GM19395 (cell line): ENCODE measurements at regions not wholly inside any gene's neighbourhood (a gene's known extent, or its start where the extent isn't known, plus 50 kb on each side); places are given as distances from the start of the nearest gene placed in this dataset.
A peak's percentile ranks its signal among the peaks of the same experiment; 100 is the strongest.
"Not testable (repeated sequence)": the region's sequence is repeated elsewhere in the genome, so short reads cannot be mapped to it uniquely, and the experiment has no call there.

Experiments
- ATAC-seq: cut with Tn5 transposase; IDR thresholded peaks from one replicate; pipeline ENCODE4 v1.9.1; 2021; ENCODE audit warnings: mild to moderate bottlenecking, moderate library complexity; ENCODE audit not compliant: unreplicated experiment

- ATAC-seq = no peak
Observed at GRCh38 chr12:93237235-93237915, 140.3 kb upstream of the NUDT4 start.

GRCh38 chr12:93238512-93239262 lies 139.0 kb upstream of the NUDT4 start:
- ATAC-seq = not testable (repeated sequence)

- ATAC-seq = not testable (repeated sequence)
Observed at GRCh38 chr12:93239789-93240188, 137.9 kb upstream of the NUDT4 start.

GRCh38 chr12:93242154-93242972 lies 135.4 kb upstream of the NUDT4 start:
- no peak for ATAC-seq

GRCh38 chr12:93243382-93243688 lies 134.4 kb upstream of the NUDT4 start:
- ATAC-seq = peak; percentile 5

GRCh38 chr12:93243689-93244513 lies 133.8 kb upstream of the NUDT4 start:
- ATAC-seq = peak; percentile 42

GRCh38 chr12:93244514-93245077 lies 133.1 kb upstream of the NUDT4 start:
- peak; percentile 39 for ATAC-seq

DNA sequence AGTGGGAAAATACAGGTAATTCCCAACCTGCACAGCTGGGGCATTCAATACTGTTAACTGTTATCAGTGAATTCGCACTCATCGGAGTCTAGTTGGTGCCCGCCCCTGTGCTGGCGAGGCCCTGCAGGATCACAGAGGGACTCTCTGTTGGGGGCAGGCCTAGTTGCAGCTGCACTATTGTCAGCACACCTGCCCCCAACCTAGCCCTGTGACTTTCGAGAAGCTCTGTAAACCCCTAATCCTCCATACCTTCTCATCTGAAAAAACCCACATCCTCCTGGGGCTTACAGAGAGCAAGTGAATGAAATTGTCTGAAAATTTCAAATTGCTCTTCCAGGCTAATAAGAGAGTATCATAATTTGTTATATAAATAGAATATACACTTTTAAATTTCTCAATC lies 132.2 kb upstream of the NUDT4 start:
- peak; percentile 88 for ATAC-seq

GRCh38 chr12:93247313-93247991 lies 130.3 kb upstream of the NUDT4 start:
- ATAC-seq = no peak

GRCh38 chr12:93252221-93252620 lies 125.5 kb upstream of the NUDT4 start:
- ATAC-seq = no peak

DNA sequence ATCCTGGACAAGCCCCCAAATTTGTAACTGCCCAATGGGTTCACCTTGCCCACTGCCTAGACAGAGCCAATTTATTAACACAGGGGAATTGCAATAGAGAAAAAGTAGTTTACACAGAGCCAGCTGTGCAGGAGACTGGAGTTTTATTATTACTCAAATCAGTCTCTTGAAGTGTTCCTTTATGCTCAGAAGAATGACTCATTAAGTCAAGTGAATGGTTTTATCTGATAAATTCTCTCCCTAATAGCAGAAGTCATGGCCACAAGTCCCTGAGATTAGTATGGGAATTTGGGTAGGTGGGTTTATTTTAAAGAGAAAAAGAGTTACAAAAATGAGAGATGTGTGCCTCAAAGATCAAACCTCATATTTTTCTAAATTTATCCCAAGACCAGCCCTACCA lies 122.8 kb upstream of the NUDT4 start:
- ATAC-seq = no peak

DNA sequence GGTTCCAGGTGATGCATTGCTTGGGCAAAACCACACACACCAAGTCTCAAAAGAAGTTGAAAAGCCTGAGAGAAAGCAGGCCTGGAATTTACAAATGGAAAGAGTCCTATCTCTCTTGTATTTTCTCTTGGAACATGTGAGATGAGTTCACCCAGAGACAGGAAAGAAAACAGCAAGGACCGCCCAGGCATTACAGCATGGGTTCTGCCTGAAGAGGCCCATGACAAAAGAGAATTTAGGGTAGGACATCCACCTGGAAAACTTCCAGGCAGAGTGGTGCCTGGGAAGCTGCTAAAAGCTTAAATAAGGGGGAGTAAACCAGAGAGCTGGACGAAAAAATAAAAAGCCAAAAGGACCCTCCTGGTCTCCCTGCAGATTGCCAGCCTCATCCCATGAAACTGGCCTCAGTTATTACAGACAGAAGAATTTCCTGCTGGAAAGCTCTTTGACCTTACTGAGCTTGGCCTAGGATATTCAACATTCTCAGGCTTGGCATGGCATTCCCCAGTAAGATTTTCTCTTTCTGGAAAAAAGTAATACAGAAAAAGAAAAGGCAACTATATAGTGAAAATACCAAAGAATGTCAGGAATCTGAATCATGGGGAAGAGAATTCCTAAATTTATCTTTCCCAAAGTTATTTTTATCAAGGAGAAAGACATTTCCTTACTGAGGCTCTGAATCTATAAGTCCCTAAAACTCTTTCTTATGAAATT lies 121.3 kb upstream of the NUDT4 start:
- no peak for ATAC-seq

DNA sequence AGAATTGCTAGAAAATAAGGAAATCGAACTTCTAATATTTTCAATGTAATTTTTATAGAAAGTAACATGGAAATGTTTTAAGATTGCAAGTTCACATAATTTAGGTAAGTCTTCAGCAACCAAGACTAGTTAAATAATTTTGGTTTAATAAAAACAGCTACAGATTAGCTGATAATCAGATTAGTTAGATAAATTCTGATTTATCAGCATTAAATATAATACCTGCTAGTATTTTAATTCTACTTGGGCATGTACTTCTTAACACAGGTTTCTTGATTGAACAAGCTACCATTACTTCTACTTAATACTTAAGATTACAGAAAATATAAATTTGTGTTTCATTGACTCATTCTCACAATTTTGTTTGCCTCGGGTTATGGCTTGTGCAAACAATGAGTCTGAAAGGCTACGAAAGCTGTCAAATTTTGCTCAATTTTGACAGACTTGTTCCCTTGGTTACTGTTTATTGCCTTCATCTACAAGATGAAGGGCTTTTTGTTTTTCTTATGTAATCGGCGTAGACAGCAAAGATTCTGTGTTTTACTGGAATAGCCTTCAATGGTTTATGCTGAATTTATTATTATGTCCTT lies 116.1 kb upstream of the NUDT4 start:
- ATAC-seq = no peak

- no peak for ATAC-seq
Observed at GRCh38 chr12:93272997-93273396, 104.7 kb upstream of the NUDT4 start.

- no peak for ATAC-seq
Observed at GRCh38 chr12:93273834-93274564, 103.7 kb upstream of the NUDT4 start.

DNA sequence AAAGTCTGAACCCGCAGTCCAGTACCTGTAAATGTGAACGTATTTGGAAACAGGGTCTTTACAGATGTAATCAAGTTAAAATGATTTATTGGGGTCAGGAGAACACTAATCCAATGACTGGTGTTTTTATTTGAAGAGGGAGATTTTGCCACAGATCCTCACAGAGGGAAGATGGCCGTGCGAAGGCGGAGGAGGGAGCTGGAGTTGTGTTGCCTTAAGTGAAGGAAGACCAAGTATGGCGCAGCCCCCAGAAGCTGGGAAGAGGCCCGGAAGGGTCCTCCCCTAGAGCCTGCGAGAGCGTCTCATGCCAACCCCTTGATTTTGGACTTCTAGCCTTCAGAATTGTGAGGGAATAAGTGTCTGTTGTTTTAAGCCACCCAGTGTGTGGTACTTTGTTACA lies 102.8 kb upstream of the NUDT4 start:
- ATAC-seq = no peak

DNA sequence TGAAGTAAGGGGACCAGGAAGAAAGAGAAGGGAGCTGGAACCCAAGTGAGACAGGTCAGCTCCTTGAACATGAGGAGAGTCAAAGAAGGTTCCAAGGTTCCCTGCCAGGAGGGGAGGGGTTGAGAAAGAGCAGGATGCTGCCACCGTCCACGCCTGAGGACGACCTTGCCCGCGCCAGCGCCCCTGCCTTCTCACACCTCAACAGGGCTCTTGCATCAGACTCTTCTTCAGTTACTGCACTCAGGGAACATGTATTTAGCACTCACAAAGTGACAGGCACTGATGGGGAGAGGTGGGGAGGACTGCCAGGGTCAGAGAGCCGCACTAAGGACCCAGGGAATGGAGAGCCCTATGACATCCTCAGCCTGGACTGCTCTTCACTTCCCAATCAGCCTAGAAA lies 102.1 kb upstream of the NUDT4 start:
- ATAC-seq = no peak
